SK-N-SH treated with all-trans-retinoic acid at 6 μM for 48 hours (cell line): ENCODE measurements at regions not wholly inside any gene's neighbourhood (a gene's known extent, or its start where the extent isn't known, plus 50 kb on each side); places are given as distances from the start of the nearest gene placed in this dataset.

Experiments used
- BACH2 ChIP-seq: fragments of 250-450 bp; sonication (Bioruptor Pico); IDR thresholded peaks from 2 replicates; pipeline ENCODE4 v1.9.0; 2021; ENCODE audit warnings: mild to moderate bottlenecking, borderline replicate concordance
- CREB5 ChIP-seq: fragments of 250-450 bp; sonication (Bioruptor Pico); IDR thresholded peaks from 2 replicates; pipeline ENCODE4 v1.5.1; 2020; ENCODE audit warnings: low read depth, mild to moderate bottlenecking, moderate library complexity
- OSR1 ChIP-seq: fragments of 250-450 bp; sonication (Bioruptor Pico); IDR thresholded peaks from 2 replicates; pipeline ENCODE4 v1.8.0; 2022; ENCODE audit warnings: moderate library complexity, mild to moderate bottlenecking, inconsistent platforms
- PATZ1 ChIP-seq: fragments of 250-450 bp; sonication (Bioruptor Pico); IDR thresholded peaks from 2 replicates; pipeline ENCODE4 v1.8.0; 2020; ENCODE audit warnings: mild to moderate bottlenecking, moderate library complexity, borderline replicate concordance
- POU6F1 ChIP-seq: fragments of 250-450 bp; sonication (Bioruptor Pico); IDR thresholded peaks from 2 replicates; pipeline ENCODE4 v1.8.0; 2021; ENCODE audit warnings: low read depth, mild to moderate bottlenecking, moderate library complexity, borderline replicate concordance
- ZFP3 ChIP-seq: fragments of 250-450 bp; sonication (Bioruptor Pico); IDR thresholded peaks from 2 replicates; pipeline ENCODE4 v1.5.0; 2020; ENCODE audit warnings: mild to moderate bottlenecking, moderate library complexity

- TF ChIP-seq POU6F1 (CRISPR knock-in tag) (no peak), BACH2 (CRISPR knock-in tag) (no peak), PATZ1 (CRISPR knock-in tag) (no peak), CREB5 (no peak), OSR1 (CRISPR knock-in tag) (no peak), ZFP3 (CRISPR knock-in tag) (no peak)
Observed at GRCh38 chr15:99452010-99452409, 113.8 kb upstream of the MEF2A start.
